B cell (primary cell): ENCODE measurements at regions not wholly inside any gene's neighbourhood (a gene's known extent, or its start where the extent isn't known, plus 50 kb on each side); places are given as distances from the start of the nearest gene placed in this dataset.

ENCODE experiments used
- ATAC-seq: fragments of 200-7000 bp; cut with Tn5 transposase; one replicate; pipeline ENCODE4 v1.10.0; 2021; ENCODE audit warnings: low read depth, mild to moderate bottlenecking, moderate number of reproducible peaks, moderate library complexity
- CTCF ChIA-PET: fragments of 350-600 bp; sonication (Branson Sonifier 250); formaldehyde crosslinking; loops from one replicate; lab custom pipeline; 2021; ENCODE audit warnings: antibody characterized with exemption, inconsistent platforms; lab: Charles Lee
- POLR2A ChIA-PET: fragments of 350-600 bp; sonication (Branson Sonifier 250); formaldehyde crosslinking; loops from one replicate; lab custom pipeline; 2021; ENCODE audit warnings: antibody characterized with exemption; lab: Charles Lee
- DNase-seq: peaks from one replicate; pipeline ENCODE4 v3.0.0; 2013
- H2AFZ ChIP-seq: 2 replicates; pipeline ENCODE4 v1.6.1; 2012; ENCODE audit warnings: mild to moderate bottlenecking, low read depth, low read length; ENCODE audit not compliant: insufficient read depth, poor library complexity, severe bottlenecking
- H3K27ac ChIP-seq, 2 donors: 1 replicate in 1 of 2; 2 replicates in 1 of 2; pipeline ENCODE4 v1.5.1; 2012 to 2013; ENCODE audit warnings: low read length in 2 of 2, mild to moderate bottlenecking in 2 of 2, moderate library complexity in 1 of 2
- H3K27me3 ChIP-seq, 4 experiments: fragments of 200-600 bp in 1 of 4; sonication (generic) in 1 of 4; replicated peaks in 1 of 4; 1 replicate in 2 of 4; 2 replicates in 2 of 4; pipeline versions ENCODE4 v1.6.1 to v1.7.0; 2013 to 2016; ENCODE audit warnings: low read length in 3 of 4, mild to moderate bottlenecking in 2 of 4, mixed read lengths in 1 of 4, moderate library complexity in 1 of 4; ENCODE audit not compliant: insufficient read depth in 4 of 4, control insufficient read depth in 3 of 4; ENCODE audit errors: control extremely low read depth in 1 of 4
- H3K36me3 ChIP-seq, 2 experiments: replicated peaks in 1 of 2; 1 replicate in 1 of 2; 2 replicates in 1 of 2; pipeline versions ENCODE4 v1.6.1 to v1.7.1; 2013; ENCODE audit warnings: low read length in 1 of 2; ENCODE audit not compliant: insufficient read depth in 2 of 2, control insufficient read depth in 1 of 2; ENCODE audit errors: control extremely low read depth in 1 of 2, extremely low read depth in 1 of 2
- H3K4me1 ChIP-seq, 2 donors: fragments of 200-600 bp in 1 of 2; sonication (generic) in 1 of 2; 1 replicate in 1 of 2; 2 replicates in 1 of 2; pipeline versions ENCODE4 v1.5.1 to v1.6.1; 2013 to 2017; ENCODE audit warnings: low read length in 2 of 2; ENCODE audit not compliant: control insufficient read depth in 2 of 2, insufficient read depth in 2 of 2
- H3K4me2 ChIP-seq: replicated peaks from 2 replicates; pipeline ENCODE3; 2012; ENCODE audit warnings: mild to moderate bottlenecking, low read depth, low read length; ENCODE audit not compliant: poor library complexity, severe bottlenecking
- H3K4me3 ChIP-seq, 5 experiments: fragments of 200-600 bp in 1 of 5; sonication (generic) in 1 of 5; 1 replicate in 3 of 5; 2 replicates in 2 of 5; pipeline versions ENCODE4 v1.5.1 to v1.7.0; 2011 to 2016; ENCODE audit warnings: low read length in 4 of 5, mild to moderate bottlenecking in 4 of 5, low read depth in 2 of 5, control low read depth in 1 of 5, moderate library complexity in 1 of 5; ENCODE audit not compliant: insufficient read depth in 1 of 5; ENCODE audit errors: control extremely low read depth in 1 of 5, extremely low read depth in 1 of 5
- H3K79me2 ChIP-seq: fragments of 200-600 bp; sonication (generic); one replicate; pipeline ENCODE4 v1.6.0; 2016; ENCODE audit warnings: low read length; ENCODE audit not compliant: control insufficient read depth, insufficient read depth
- H3K9ac ChIP-seq: fragments of 200-600 bp; sonication (generic); 2 replicates; pipeline ENCODE4 v1.6.1; 2017; ENCODE audit warnings: mild to moderate bottlenecking, low read length, moderate library complexity
- H3K9me3 ChIP-seq, 3 donors: one replicate each; pipeline versions ENCODE4 v1.6.1 to v1.7.1; 2013; ENCODE audit warnings: low read length in 2 of 3; ENCODE audit not compliant: control insufficient read depth in 2 of 3, insufficient read depth in 1 of 3; ENCODE audit errors: control extremely low read depth in 1 of 3
- H4K20me1 ChIP-seq: 2 replicates; pipeline ENCODE4 v1.6.0; 2012; ENCODE audit warnings: mild to moderate bottlenecking, low read length; ENCODE audit not compliant: insufficient read depth, control insufficient read depth, poor library complexity, severe bottlenecking
- H3K27ac Mint-ChIP-seq: one replicate; pipeline ENCODE4 v1.8.0; 2021; ENCODE audit warnings: mixed read lengths
- H3K27me3 Mint-ChIP-seq: one replicate; pipeline ENCODE4 v1.8.0; 2021; ENCODE audit warnings: mixed read lengths
- H3K4me1 Mint-ChIP-seq: one replicate; pipeline ENCODE4 v1.8.0; 2021; ENCODE audit warnings: mixed read lengths
- H3K4me3 Mint-ChIP-seq: one replicate; pipeline ENCODE4 v1.8.0; 2021; ENCODE audit warnings: mixed read lengths
- H3K9me3 Mint-ChIP-seq: one replicate; pipeline ENCODE4 v1.8.0; 2022; ENCODE audit warnings: mixed read lengths; ENCODE audit not compliant: insufficient read depth
- CTCF ChIP-seq: fragments of 200-600 bp; IDR thresholded peaks from one replicate; pipeline ENCODE4 v1.8.0; 2022; ENCODE audit warnings: antibody characterized with exemption, mild to moderate bottlenecking
- EZH2 ChIP-seq: IDR thresholded peaks from 2 replicates; pipeline ENCODE4 v1.6.1; 2012; ENCODE audit warnings: borderline replicate concordance, low read depth, mild to moderate bottlenecking, moderate library complexity, low read length; ENCODE audit not compliant: insufficient read depth, poor library complexity, severe bottlenecking
- WGBS: methylation state at CpG from one replicate; pipeline ENCODE4 v1.1.5; 2013; ENCODE audit warnings: missing lambda C conversion rate; ENCODE audit not compliant: insufficient coverage; 5-methylcytosine and 5-hydroxymethylcytosine counted together
- intact Hi-C: fragments of 100-400 bp; cut with micrococcal nuclease; formaldehyde crosslinking; loops from one replicate; pipeline ENCODE4 v1.10.0; 2022

GRCh38 chr12:93016752-93017350 is 87.8 kb upstream of the EEA1 start:
- no peaks in the 10 kb centered on the region for H3K9me3 ChIP-seq
- TF ChIP-seq CTCF: no peak
- TF ChIP-seq EZH2: no peak
- Mint-ChIP-seq H3K4me3 (no peak overlapping the region), H3K9me3 (no peaks in the 10 kb centered on the region), H3K4me1 (no peaks in the 10 kb centered on the region), H3K27ac (no peak overlapping the region), H3K27me3 (no peaks in the 10 kb centered on the region)
- H3K79me2 ChIP-seq: no peaks in the 10 kb centered on the region
- no CpG with 5 or more reads among the region's 4 CpGs for WGBS
- no peak overlapping the region for H3K4me3 ChIP-seq
- no peak overlapping the region for H3K9ac ChIP-seq
- no peaks in the 10 kb centered on the region for H3K27me3 ChIP-seq
- no peak overlapping the region for H2AFZ ChIP-seq
- H4K20me1 ChIP-seq: no peaks in the 10 kb centered on the region
- H3K27ac ChIP-seq: no peak overlapping the region
- no peak overlapping the region for H3K4me2 ChIP-seq
- no peaks in the 10 kb centered on the region for H3K4me1 ChIP-seq
- CTCF ChIA-PET: interaction anchor here (0.7 to 1.7 kb wide), 3 partner anchors 8 to 30 kb away, joined by 3 to 4 read pairs (median 3); no protein-coding TSS in a partner anchor
- H3K36me3 ChIP-seq: no peaks in the 10 kb centered on the region
- ATAC-seq (no peak), DNase-seq (no peak)
- POLR2A ChIA-PET: no interaction called here
- intact Hi-C loops: no loop called here

- TF ChIP-seq CTCF (no peak), EZH2 (no peak)
- H2AFZ ChIP-seq: no peak overlapping the region
- no peak overlapping the region for H3K4me2 ChIP-seq
- H3K9ac ChIP-seq: no peak overlapping the region
- no peak overlapping the region for H3K4me3 Mint-ChIP-seq
- no peak overlapping the region for H3K27ac Mint-ChIP-seq
- H3K9me3 Mint-ChIP-seq: no peaks in the 10 kb centered on the region
- H4K20me1 ChIP-seq: no peaks in the 10 kb centered on the region
- no peak for ATAC-seq
- intact Hi-C loops: no loop called here
- 94% methylated on average over 2 of the region's 2 CpGs for WGBS
- ChIA-PET CTCF (interaction anchor here (0.7 kb wide), 1 partner anchor 378 kb away, joined by 4 read pairs; no protein-coding TSS in a partner anchor), POLR2A (no interaction called here)
- no peaks in the 10 kb centered on the region for H3K4me1 Mint-ChIP-seq
- DNase-seq: no peak
- no peaks in the 10 kb centered on the region for H3K9me3 ChIP-seq
- no peak overlapping the region for H3K4me3 ChIP-seq
- H3K27me3 Mint-ChIP-seq: no peaks in the 10 kb centered on the region
- H3K79me2 ChIP-seq: no peaks in the 10 kb centered on the region
- H3K27me3 ChIP-seq: no peaks in the 10 kb centered on the region
- no peaks in the 10 kb centered on the region for H3K4me1 ChIP-seq
- H3K27ac ChIP-seq: no peak overlapping the region
- H3K36me3 ChIP-seq: no peaks in the 10 kb centered on the region
These were observed 89.5 kb upstream of the EEA1 start for GRCh38 chr12:93018610-93019009.
